Fibroblast of lung (primary cell): ENCODE measurements at regions not wholly inside any gene's neighbourhood (a gene's known extent, or its start where the extent isn't known, plus 50 kb on each side); places are given as distances from the start of the nearest gene placed in this dataset.

ENCODE experiments used
- DNase-seq, 2 donors: peaks; one replicate each; pipeline versions ENCODE4 v3.0.0 to v3.0.0-alpha.2; 2010; ENCODE audit warnings: low read depth in 2 of 2
- H2AFZ ChIP-seq: 2 replicates; pipeline ENCODE4 v1.5.1; 2012; ENCODE audit warnings: low read length, control low read depth, inconsistent platforms
- H3K27ac ChIP-seq: 2 replicates; pipeline ENCODE4 v1.5.1; 2011; ENCODE audit warnings: low read length, control low read depth; ENCODE audit not compliant: insufficient read depth
- H3K27me3 ChIP-seq: 2 replicates; pipeline ENCODE4 v1.5.1; 2011; ENCODE audit warnings: mild to moderate bottlenecking, low read length; ENCODE audit not compliant: control insufficient read depth, insufficient read depth
- H3K36me3 ChIP-seq: 2 replicates; pipeline ENCODE4 v1.5.1; 2011; ENCODE audit warnings: low read length; ENCODE audit not compliant: control insufficient read depth, insufficient read depth
- H3K4me1 ChIP-seq: 2 replicates; pipeline ENCODE4 v1.5.1; 2011; ENCODE audit warnings: low read length; ENCODE audit not compliant: control insufficient read depth, insufficient read depth; ENCODE audit errors: extremely low read depth
- H3K4me2 ChIP-seq: 2 replicates; pipeline ENCODE4 v1.5.1; 2011; ENCODE audit warnings: low read length, control low read depth; ENCODE audit not compliant: insufficient read depth; ENCODE audit errors: extremely low read depth
- H3K4me3 ChIP-seq, 4 experiments: fragments of 200-600 bp in 1 of 4; sonication (generic) in 1 of 4; replicated peaks in 1 of 4; 2 replicates each; pipeline ENCODE4 v1.5.1; 2011 to 2016; ENCODE audit warnings: low read length in 4 of 4, low read depth in 3 of 4, mild to moderate bottlenecking in 3 of 4, control low read depth in 2 of 4, inconsistent platforms in 1 of 4, mixed read lengths in 1 of 4; ENCODE audit not compliant: insufficient read depth in 1 of 4; ENCODE audit errors: control extremely low read depth in 1 of 4
- H3K79me2 ChIP-seq: 2 replicates; pipeline ENCODE4 v1.5.1; 2012; ENCODE audit warnings: mild to moderate bottlenecking, low read length, inconsistent platforms; ENCODE audit not compliant: control insufficient read depth, insufficient read depth
- H3K9ac ChIP-seq: 2 replicates; pipeline ENCODE4 v1.5.1; 2011; ENCODE audit warnings: mild to moderate bottlenecking, low read length, control low read depth; ENCODE audit not compliant: insufficient read depth
- H3K9me3 ChIP-seq: 2 replicates; pipeline ENCODE4 v1.5.1; 2012; ENCODE audit warnings: low read depth, low read length; ENCODE audit not compliant: control insufficient read depth, insufficient read depth
- H4K20me1 ChIP-seq: 2 replicates; pipeline ENCODE4 v1.5.1; 2011; ENCODE audit warnings: low read length; ENCODE audit not compliant: control insufficient read depth, insufficient read depth; ENCODE audit errors: extremely low read depth
- EZH2 ChIP-seq: IDR thresholded peaks from 2 replicates; pipeline ENCODE4 v1.5.1; 2012; ENCODE audit warnings: low read length, control low read depth, mild to moderate bottlenecking; ENCODE audit errors: missing control alignments
- TF ChIP-seq, protein P1 (sequence below), 2 donors: IDR thresholded peaks in 1 of 2; conservative IDR thresholded peaks in 1 of 2; 1 replicate in 1 of 2; 2 replicates in 1 of 2; pipeline ENCODE4 v1.5.1; 2011 to 2012; ENCODE audit warnings: low read length in 2 of 2, control low read depth in 1 of 2, inconsistent platforms in 1 of 2, low read depth in 1 of 2, mild to moderate bottlenecking in 1 of 2

DNA sequence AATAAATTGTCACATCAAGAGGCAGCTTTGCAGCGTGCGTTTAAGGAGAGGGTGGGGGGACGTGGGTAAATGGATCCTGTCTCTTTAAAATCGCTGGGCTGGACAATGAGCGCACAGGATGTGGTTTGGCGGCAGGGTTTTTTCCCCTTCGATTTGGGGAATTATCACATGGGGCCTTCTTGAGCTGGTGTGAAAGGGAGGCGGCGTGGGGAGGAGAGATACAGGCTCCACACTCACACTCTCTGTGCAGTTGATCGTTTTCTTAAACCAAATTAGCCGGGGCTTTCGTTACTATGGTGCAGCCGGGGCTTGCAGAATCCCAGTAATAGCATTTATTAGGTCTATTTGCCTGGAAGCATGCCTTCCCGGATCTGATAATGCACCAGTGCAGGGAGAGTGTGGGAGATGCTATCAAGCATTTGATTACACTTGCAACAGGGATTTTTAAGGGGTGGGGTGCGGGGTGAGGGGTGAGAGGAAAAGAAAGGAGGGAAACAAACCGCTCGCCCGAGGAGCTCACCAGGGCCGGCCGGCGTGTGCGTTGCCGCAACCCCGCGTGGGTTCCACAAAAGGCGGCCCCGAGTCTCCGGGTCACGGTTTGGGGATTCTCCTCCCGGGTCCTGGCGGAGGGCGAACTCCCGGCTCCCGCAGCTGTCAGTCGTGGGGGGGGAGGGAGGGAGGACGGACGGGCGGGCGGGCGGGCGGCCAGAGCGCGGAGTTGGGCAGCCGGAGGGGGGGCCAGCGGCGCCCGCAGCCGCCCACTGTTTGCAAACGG, 58.8 kb upstream of the GSE1 start:
- Histone ChIP-seq H4K20me1 (no peaks in the 10 kb centered on the region), H2AFZ (no peak overlapping the region), H3K27me3 (no peaks in the 10 kb centered on the region), H3K9ac (peak overlapping the region; percentile 82), H3K9me3 (no peaks in the 10 kb centered on the region), H3K4me2 (peak overlapping the region; percentile 100), H3K79me2 (peaks cover 21% of the 10 kb centered on the region), H3K27ac (peak overlapping the region; percentile 87), H3K36me3 (no peaks in the 10 kb centered on the region), H3K4me1 (peaks cover 2% of the 10 kb centered on the region), H3K4me3 (peak overlapping the region; percentile 80 to 95 (median 82))
- TF ChIP-seq, protein P1, sequence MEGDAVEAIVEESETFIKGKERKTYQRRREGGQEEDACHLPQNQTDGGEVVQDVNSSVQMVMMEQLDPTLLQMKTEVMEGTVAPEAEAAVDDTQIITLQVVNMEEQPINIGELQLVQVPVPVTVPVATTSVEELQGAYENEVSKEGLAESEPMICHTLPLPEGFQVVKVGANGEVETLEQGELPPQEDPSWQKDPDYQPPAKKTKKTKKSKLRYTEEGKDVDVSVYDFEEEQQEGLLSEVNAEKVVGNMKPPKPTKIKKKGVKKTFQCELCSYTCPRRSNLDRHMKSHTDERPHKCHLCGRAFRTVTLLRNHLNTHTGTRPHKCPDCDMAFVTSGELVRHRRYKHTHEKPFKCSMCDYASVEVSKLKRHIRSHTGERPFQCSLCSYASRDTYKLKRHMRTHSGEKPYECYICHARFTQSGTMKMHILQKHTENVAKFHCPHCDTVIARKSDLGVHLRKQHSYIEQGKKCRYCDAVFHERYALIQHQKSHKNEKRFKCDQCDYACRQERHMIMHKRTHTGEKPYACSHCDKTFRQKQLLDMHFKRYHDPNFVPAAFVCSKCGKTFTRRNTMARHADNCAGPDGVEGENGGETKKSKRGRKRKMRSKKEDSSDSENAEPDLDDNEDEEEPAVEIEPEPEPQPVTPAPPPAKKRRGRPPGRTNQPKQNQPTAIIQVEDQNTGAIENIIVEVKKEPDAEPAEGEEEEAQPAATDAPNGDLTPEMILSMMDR (conservative IDR thresholded peaks at IDR 0.05 in 1 of 2, IDR thresholded peaks at IDR 0.05 in 1 of 2; ENCODE audit: low read depth in 1 of 2, low read length in 2 of 2), result no peak
- no peak for TF ChIP-seq EZH2
- peak; percentile 90 for DNase-seq

DNA sequence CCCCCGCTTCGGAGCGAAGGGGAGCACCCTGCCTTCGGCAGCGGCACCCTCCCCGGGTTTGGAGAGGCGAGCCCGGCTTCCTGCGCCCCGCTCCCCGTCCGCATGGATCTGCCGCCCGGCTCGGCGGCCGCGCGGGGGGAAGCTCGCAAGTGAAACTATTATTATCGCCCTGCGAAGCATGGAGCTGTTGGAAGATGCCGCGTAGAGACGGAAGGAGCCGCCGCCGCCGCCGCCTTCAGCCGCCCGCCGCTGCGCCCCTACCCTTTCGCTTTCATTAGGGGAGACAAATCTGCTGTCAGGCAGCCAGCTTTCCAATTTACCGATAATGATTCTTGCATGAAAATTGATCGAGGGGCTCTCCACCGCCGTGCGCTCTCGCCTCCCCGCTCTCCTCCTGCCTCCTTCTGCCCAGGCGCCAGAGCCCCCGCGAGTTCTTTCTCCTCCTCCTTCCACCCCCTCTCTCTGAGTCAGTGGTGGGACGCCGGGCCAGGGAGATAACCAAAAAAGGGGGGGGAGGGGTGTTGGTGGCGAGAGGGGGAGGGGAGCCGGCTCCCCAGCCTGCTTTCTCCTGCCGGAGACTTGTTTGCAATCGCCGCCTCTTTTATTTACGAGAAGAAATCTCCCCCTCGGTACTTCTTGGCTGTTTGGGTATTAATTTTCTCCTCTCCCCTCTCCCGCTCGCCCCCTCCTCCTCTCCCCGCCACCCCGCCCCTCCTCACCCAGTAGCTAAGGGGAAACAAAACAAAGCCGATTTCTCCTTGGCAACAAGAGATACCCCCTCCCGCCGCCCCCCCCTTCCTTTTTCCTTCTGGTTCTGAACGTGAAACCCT, 58.0 kb upstream of the GSE1 start:
- Histone ChIP-seq H3K36me3 (no peaks in the 10 kb centered on the region), H3K9me3 (no peaks in the 10 kb centered on the region), H2AFZ (no peak overlapping the region), H3K27me3 (no peaks in the 10 kb centered on the region), H3K4me3 (peak overlapping the region; percentile 80 to 95 (median 82)), H3K27ac (peak overlapping the region; percentile 87), H3K9ac (peak overlapping the region; percentile 82), H3K79me2 (peaks cover 24% of the 10 kb centered on the region), H3K4me2 (peak overlapping the region; percentile 81), H3K4me1 (peaks cover 2% of the 10 kb centered on the region), H4K20me1 (no peaks in the 10 kb centered on the region)
- DNase-seq, result peak; percentile 73 to 77
- TF ChIP-seq EZH2, result no peak
- TF ChIP-seq, protein P1 (conservative IDR thresholded peaks at IDR 0.05 in 1 of 2, IDR thresholded peaks at IDR 0.05 in 1 of 2; ENCODE audit: low read depth in 1 of 2, low read length in 2 of 2), result no peak

DNA sequence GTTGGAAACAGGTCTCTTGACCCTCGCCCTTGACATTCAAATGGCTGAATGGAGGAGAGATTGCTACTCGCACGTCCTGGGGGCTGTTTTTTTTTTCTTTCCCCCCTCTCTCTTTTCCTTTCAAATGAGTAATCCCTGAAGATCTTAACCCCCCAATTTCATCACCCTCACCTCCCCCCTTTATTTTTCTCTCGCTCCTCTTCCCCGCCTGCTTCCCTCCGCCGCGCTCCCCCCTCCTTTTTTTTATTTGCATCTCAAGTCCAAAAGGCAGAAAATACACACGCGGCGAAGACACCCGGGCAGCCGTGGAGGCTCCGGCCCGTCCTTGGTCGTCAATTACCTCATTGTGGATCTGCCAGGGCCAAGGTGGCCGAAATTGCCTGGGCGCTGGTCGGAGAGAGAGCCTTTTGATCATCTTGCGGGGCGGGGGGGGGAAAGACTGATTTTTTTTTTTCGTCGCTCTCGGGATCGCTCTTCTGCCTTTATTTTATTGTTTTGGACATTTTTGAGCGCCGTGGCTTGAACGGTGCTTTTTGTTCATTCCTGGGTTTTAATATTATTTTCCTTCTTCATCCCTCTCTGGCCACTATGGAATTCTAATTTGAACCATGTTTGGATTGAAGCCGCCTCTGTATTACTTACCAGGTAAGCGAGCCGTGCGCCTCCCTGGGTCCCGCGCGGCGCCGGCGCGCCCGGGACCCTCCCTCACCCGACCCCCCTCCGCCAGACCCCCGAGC, 57.2 kb upstream of the GSE1 start:
- H3K27ac ChIP-seq, result peak overlapping the region; percentile 87
- no peaks in the 10 kb centered on the region for H3K9me3 ChIP-seq
- H2AFZ ChIP-seq, result no peak overlapping the region
- peak overlapping the region; percentile 80 to 95 (median 82) for H3K4me3 ChIP-seq
- TF ChIP-seq EZH2, result no peak
- TF ChIP-seq, protein P1 (conservative IDR thresholded peaks at IDR 0.05 in 1 of 2, IDR thresholded peaks at IDR 0.05 in 1 of 2; ENCODE audit: low read depth in 1 of 2, low read length in 2 of 2), result no peak
- H3K27me3 ChIP-seq, result no peaks in the 10 kb centered on the region
- H3K36me3 ChIP-seq, result no peaks in the 10 kb centered on the region
- H3K79me2 ChIP-seq, result peaks cover 30% of the 10 kb centered on the region
- H3K4me2 ChIP-seq, result peak overlapping the region; percentile 81
- DNase-seq, result no peak
- H3K4me1 ChIP-seq, result peaks cover 2% of the 10 kb centered on the region
- H3K9ac ChIP-seq, result peak overlapping the region; percentile 63
- no peaks in the 10 kb centered on the region for H4K20me1 ChIP-seq
